Ishikawa (cell line): ENCODE measurements at regions not wholly inside any gene's neighbourhood (a gene's known extent, or its start where the extent isn't known, plus 50 kb on each side); places are given as distances from the start of the nearest gene placed in this dataset.

Experiments used
- EP300 ChIP-seq: IDR thresholded peaks from 2 replicates; pipeline ENCODE4 v1.6.1; 2012; ENCODE audit warnings: borderline replicate concordance
- TAF1 ChIP-seq: IDR thresholded peaks from 2 replicates; pipeline ENCODE4 v1.6.1; 2012; ENCODE audit warnings: low read depth, mild to moderate bottlenecking
- TF ChIP-seq, protein P1 (sequence below): IDR thresholded peaks from 2 replicates; pipeline ENCODE4 v1.6.1; 2012
- TF ChIP-seq, protein P2 (sequence below): IDR thresholded peaks from 2 replicates; pipeline ENCODE4 v1.6.1; 2012

DNA sequence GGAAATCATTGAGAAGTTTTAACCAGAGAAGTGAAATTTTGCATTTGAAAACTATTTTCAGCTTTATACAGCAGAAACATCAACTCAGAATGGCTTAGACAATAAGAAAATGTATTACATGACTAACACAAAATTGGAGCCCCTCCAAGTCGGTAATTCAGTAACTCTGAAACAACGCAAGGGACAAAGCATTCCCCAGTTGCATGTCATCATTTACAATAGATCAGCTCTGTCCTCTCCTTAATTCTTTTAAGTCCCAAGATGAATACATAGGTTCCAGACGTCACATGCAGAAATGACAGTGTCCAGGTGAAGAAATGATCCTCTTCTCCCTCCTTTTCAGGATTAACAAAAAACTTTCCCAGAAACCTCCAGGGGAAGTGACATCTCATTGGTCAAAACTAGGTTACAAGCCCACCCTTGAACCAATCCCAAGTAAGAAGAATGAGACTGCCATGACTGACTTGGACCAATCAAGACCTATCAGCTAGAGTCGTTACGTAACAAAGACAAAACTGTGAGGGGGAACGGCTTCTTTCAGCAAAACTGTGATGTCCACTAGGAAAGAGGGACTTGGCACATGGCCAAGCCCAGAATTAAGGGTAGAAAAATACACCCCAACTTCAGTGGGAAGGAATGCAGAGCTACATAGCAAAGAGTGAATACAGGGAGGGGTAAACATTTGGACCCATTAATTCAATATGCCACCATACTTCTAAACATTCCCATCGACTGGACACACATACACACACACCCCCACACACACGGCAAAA, 114.3 kb upstream of the PRNP start:
- TF ChIP-seq TAF1 (no peak), EP300 (no peak)
- TF ChIP-seq, protein P1, sequence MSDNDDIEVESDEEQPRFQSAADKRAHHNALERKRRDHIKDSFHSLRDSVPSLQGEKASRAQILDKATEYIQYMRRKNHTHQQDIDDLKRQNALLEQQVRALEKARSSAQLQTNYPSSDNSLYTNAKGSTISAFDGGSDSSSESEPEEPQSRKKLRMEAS: no peak
- TF ChIP-seq, protein P2, sequence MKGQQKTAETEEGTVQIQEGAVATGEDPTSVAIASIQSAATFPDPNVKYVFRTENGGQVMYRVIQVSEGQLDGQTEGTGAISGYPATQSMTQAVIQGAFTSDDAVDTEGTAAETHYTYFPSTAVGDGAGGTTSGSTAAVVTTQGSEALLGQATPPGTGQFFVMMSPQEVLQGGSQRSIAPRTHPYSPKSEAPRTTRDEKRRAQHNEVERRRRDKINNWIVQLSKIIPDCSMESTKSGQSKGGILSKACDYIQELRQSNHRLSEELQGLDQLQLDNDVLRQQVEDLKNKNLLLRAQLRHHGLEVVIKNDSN: no peak
